K562 (cell line): ENCODE measurements at regions not wholly inside any gene's neighbourhood (a gene's known extent, or its start where the extent isn't known, plus 50 kb on each side); places are given as distances from the start of the nearest gene placed in this dataset.

Experiments
- ATAC-seq: fragments of 200-7000 bp; cut with Tn5 transposase; 3 replicates; pipeline ENCODE4 v1.9.1; 2020; ENCODE audit warnings: moderate library complexity
- BruUV-seq: library from RNA; stranded (reverse); fragments of 400-500 nt; replicated peaks from 2 replicates; lab custom pipeline; 2021; lab: Mats Ljungman, UMichigan
- CTCF ChIA-PET: fragments of 300-600 bp; formaldehyde crosslinking; extraction: SDS; loops from one replicate; lab custom pipeline; 2021; ENCODE audit warnings: low intra/inter-chr PET ratio; lab: Yijun Ruan, JAX
- POLR2A ChIA-PET: fragments of 300-600, 350-650 bp; sonication (Branson Sonifier 250); formaldehyde crosslinking; extraction: SDS; loops from one replicate; lab custom pipeline; 2021; ENCODE audit warnings: antibody characterized with exemption, inconsistent platforms; lab: Yijun Ruan, JAX
- DNase-seq, 4 experiments: peaks; one replicate each; pipeline versions ENCODE4 v3.0.0 to v3.0.0-alpha.2; 2011 to 2018; ENCODE audit warnings: low spot score in 3 of 4, mixed read lengths in 3 of 4; ENCODE audit errors: extremely low read depth in 1 of 4
- FAIRE-seq: peaks from 2 replicates; lab custom pipeline; 2011; peaks lifted over from hg19 to GRCh38; lab: Jason Lieb, UNC
- H2AFZ ChIP-seq: 2 replicates; pipeline ENCODE4 v1.6.0; 2011; ENCODE audit warnings: low read depth, low read length, control low read depth, inconsistent platforms
- H3K27ac ChIP-seq: fragments of 200-600 bp; 3 replicates; pipeline ENCODE4 v1.8.0; 2011; ENCODE audit warnings: low read depth, mild to moderate bottlenecking, control low read depth, inconsistent platforms, low read length, moderate library complexity, mixed read lengths; ENCODE audit errors: extremely low read depth
- H3K27me3 ChIP-seq, 2 experiments: fragments of 300-600 bp in 1 of 2; 2 replicates in 1 of 2; 3 replicates in 1 of 2; pipeline versions ENCODE4 v1.6.0 to v1.8.0; 2011; ENCODE audit warnings: inconsistent platforms in 2 of 2, low read length in 2 of 2, mild to moderate bottlenecking in 1 of 2, mixed read lengths in 1 of 2, moderate library complexity in 1 of 2; ENCODE audit not compliant: control insufficient read depth in 2 of 2, insufficient read depth in 2 of 2
- H3K36me3 ChIP-seq: fragments of 300-600 bp; 3 replicates; pipeline ENCODE4 v1.8.0; 2011; ENCODE audit warnings: mild to moderate bottlenecking, low read length, inconsistent platforms; ENCODE audit not compliant: control insufficient read depth, insufficient read depth
- H3K4me1 ChIP-seq, 2 experiments: fragments of 200-600 bp in 1 of 2; replicated peaks in 1 of 2; 2 replicates in 1 of 2; 3 replicates in 1 of 2; pipeline versions ENCODE4 v1.5.1 to v1.8.0; 2011; ENCODE audit warnings: inconsistent platforms in 2 of 2, low read length in 2 of 2, mild to moderate bottlenecking in 1 of 2, mixed read lengths in 1 of 2, moderate library complexity in 1 of 2; ENCODE audit not compliant: control insufficient read depth in 2 of 2, insufficient read depth in 2 of 2
- H3K4me2 ChIP-seq: 2 replicates; pipeline ENCODE4 v1.6.1; 2011; ENCODE audit warnings: low read length, control low read depth, inconsistent platforms, mixed read lengths; ENCODE audit not compliant: insufficient read depth
- H3K4me3 ChIP-seq: fragments of 200-600 bp; sonication (generic), shearing (Covaris generic); 2 replicates; pipeline ENCODE4 v1.5.1; 2016; ENCODE audit warnings: control low read depth, inconsistent platforms
- H3K79me2 ChIP-seq: fragments of 200-600 bp; 3 replicates; pipeline ENCODE4 v1.8.0; 2011; ENCODE audit warnings: low read length, inconsistent platforms; ENCODE audit not compliant: control insufficient read depth, insufficient read depth
- H3K9ac ChIP-seq, 2 experiments: 2 replicates each; pipeline versions ENCODE4 v1.6.0 to v1.6.1; 2011; ENCODE audit warnings: low read depth in 2 of 2, low read length in 2 of 2, control low read depth in 1 of 2, inconsistent platforms in 1 of 2, mild to moderate bottlenecking in 1 of 2, mixed read lengths in 1 of 2; ENCODE audit not compliant: insufficient read depth in 1 of 2
- H3K9me1 ChIP-seq: one replicate; pipeline ENCODE4 v1.6.0; 2011; ENCODE audit warnings: inconsistent platforms, mild to moderate bottlenecking, low read length, moderate library complexity; ENCODE audit not compliant: control insufficient read depth, insufficient read depth
- H3K9me3 ChIP-seq: replicated peaks from 2 replicates; pipeline ENCODE4 v1.5.1; 2011; ENCODE audit warnings: low read depth, low read length, inconsistent platforms; ENCODE audit not compliant: control insufficient read depth, insufficient read depth
- H4K20me1 ChIP-seq: replicated peaks from 2 replicates; pipeline ENCODE4 v1.6.1; 2011; ENCODE audit warnings: low read length, inconsistent platforms, mixed read lengths; ENCODE audit not compliant: control insufficient read depth, insufficient read depth
- CTBP1 ChIP-seq: fragments of 450-650 bp; IDR thresholded peaks from 2 replicates; pipeline ENCODE4 v1.6.1; 2016; ENCODE audit warnings: borderline replicate concordance
- DACH1 ChIP-seq: fragments of 450-650 bp; IDR thresholded peaks from 2 replicates; pipeline ENCODE4 v1.6.1; 2018; ENCODE audit not compliant: partially characterized antibody
- HNRNPUL1 ChIP-seq: fragments of 200-400 bp; formaldehyde crosslinking; IDR thresholded peaks from 2 replicates; pipeline ENCODE4 v1.6.1; 2017; ENCODE audit warnings: low read length
- MED1 ChIP-seq: sonication (generic); formaldehyde crosslinking; IDR thresholded peaks from 2 replicates; pipeline ENCODE4 v1.8.1; 2023; ENCODE audit warnings: missing genetic modification reagents, borderline replicate concordance
- NCOA4 ChIP-seq: fragments of 450-650 bp; IDR thresholded peaks from 2 replicates; pipeline ENCODE4 v1.6.1; 2018; ENCODE audit warnings: mild to moderate bottlenecking; ENCODE audit not compliant: partially characterized antibody
- PHF21A ChIP-seq: fragments of 450-650 bp; IDR thresholded peaks from 2 replicates; pipeline ENCODE4 v1.6.1; 2017; ENCODE audit warnings: low read depth, borderline replicate concordance
- PML ChIP-seq: IDR thresholded peaks from 2 replicates; pipeline ENCODE4 v1.6.1; 2012; ENCODE audit warnings: low read length, inconsistent platforms
- SMARCA4 ChIP-seq: fragments of 450-650 bp; IDR thresholded peaks from 2 replicates; pipeline ENCODE4 v1.6.1; 2016
- STAT5A ChIP-seq: IDR thresholded peaks from 2 replicates; pipeline ENCODE4 v1.6.1; 2012; ENCODE audit warnings: low read length, inconsistent platforms, borderline replicate concordance
- TAL1 ChIP-seq: fragments of 450-650 bp; IDR thresholded peaks from 2 replicates; pipeline ENCODE4 v1.6.1; 2016; ENCODE audit warnings: mild to moderate bottlenecking
- TCF7L2 ChIP-seq: fragments of 150-350 bp; IDR thresholded peaks from 2 replicates; pipeline ENCODE4 v1.6.1; 2016; ENCODE audit warnings: low read depth, mild to moderate bottlenecking, low read length, moderate library complexity
- THRAP3 ChIP-seq: fragments of 450-650 bp; IDR thresholded peaks from 2 replicates; pipeline ENCODE4 v1.6.1; 2016; ENCODE audit warnings: mild to moderate bottlenecking, inconsistent platforms, borderline replicate concordance
- ZBTB17 ChIP-seq: fragments of 450-650 bp; formaldehyde crosslinking; IDR thresholded peaks from 2 replicates; pipeline ENCODE4 v1.4.0; 2020; ENCODE audit warnings: mild to moderate bottlenecking
- ZFP36 ChIP-seq: fragments of 150-350 bp; IDR thresholded peaks from 2 replicates; pipeline ENCODE4 v1.6.1; 2018; ENCODE audit warnings: low read length, low read depth; ENCODE audit not compliant: partially characterized antibody
- ZNF316 ChIP-seq: fragments of 450-650 bp; IDR thresholded peaks from 2 replicates; pipeline ENCODE4 v1.6.1; 2016
- WGBS: fragments of 100-300 bp; shearing (Covaris generic); methylation state at CpG from one replicate; pipeline ENCODE4 v1.1.6; 2016; ENCODE audit warnings: low coverage, mixed read lengths; ENCODE audit not compliant: insufficient coverage; ENCODE audit errors: missing lambda C conversion rate; 5-methylcytosine and 5-hydroxymethylcytosine counted together
- in situ Hi-C: fragments of 300-500 bp; cut with MboI; formaldehyde crosslinking; loops from 4 replicates; pipeline ENCODE4 v1.15.0; 2018; ENCODE audit warnings: inconsistent platforms, mixed read lengths
- intact Hi-C: fragments of 100-400 bp; cut with micrococcal nuclease; formaldehyde crosslinking; loops from 2 replicates; pipeline ENCODE4 v1.14.2; 2022
- TF ChIP-seq, protein P1 (sequence below): fragments of 250-450 bp; sonication (Bioruptor Pico); IDR thresholded peaks from 2 replicates; pipeline ENCODE4 v1.4.0; 2020; ENCODE audit warnings: mild to moderate bottlenecking, moderate library complexity
- TF ChIP-seq, protein P2 (sequence below): fragments of 450-650 bp; IDR thresholded peaks from 2 replicates; pipeline ENCODE4 v1.6.1; 2017; ENCODE audit warnings: mild to moderate bottlenecking, moderate library complexity
- TF ChIP-seq, protein P3 (sequence below): conservative IDR thresholded peaks from 2 replicates; pipeline ENCODE4 v1.6.1; 2011; ENCODE audit warnings: low read depth, mild to moderate bottlenecking, low read length; ENCODE audit not compliant: control insufficient read depth

DNA sequence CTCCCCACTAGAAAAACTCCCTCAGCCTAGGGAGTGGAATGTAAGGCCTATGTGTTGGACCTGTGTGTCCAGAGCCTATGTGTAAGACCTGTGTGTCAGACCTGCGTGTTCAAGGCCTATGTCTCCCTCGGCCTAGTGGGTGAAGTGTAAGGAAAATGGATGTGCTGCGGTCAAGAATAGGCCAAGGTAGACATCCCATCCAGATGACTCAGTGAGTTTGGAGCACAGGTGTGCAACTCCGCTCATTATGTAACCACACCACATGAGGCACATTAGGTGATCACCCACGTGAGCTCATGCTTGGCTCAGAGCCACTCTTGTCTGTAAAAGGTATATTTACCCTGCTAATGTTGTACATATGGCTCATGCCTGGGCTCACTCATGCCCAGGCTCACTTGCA, 565.3 kb upstream of the CRIM1 start:
- H3K4me2 ChIP-seq, result no peak overlapping the region
- no peaks in the 10 kb centered on the region for H3K79me2 ChIP-seq
- FAIRE-seq (no peak), DNase-seq (no peak), ATAC-seq (no peak)
- POLR2A ChIA-PET, result no interaction called here
- no peak overlapping the region for H2AFZ ChIP-seq
- CTCF ChIA-PET, result no interaction called here
- BruUV-seq, result no TSS peak
- intact Hi-C loops, result no loop called here
- no peaks in the 10 kb centered on the region for H3K4me1 ChIP-seq
- no peaks in the 10 kb centered on the region for H3K36me3 ChIP-seq
- in situ Hi-C loops, result no loop called here
- WGBS, result 0% methylated on average over 4 of the region's 5 CpGs
- H3K9ac ChIP-seq, result no peak overlapping the region
- TF ChIP-seq ZBTB17 (CRISPR knock-in tag) (no peak), THRAP3 (no peak), STAT5A (no peak), ZFP36 (no peak), HNRNPUL1 (no peak), DACH1 (no peak), NCOA4 (no peak), TCF7L2 (no peak), PHF21A (no peak), ZNF316 (no peak), CTBP1 (no peak), PML (no peak), SMARCA4 (no peak), TAL1 (no peak), MED1 (CRISPR knock-in tag) (no peak)
- TF ChIP-seq, protein P1, sequence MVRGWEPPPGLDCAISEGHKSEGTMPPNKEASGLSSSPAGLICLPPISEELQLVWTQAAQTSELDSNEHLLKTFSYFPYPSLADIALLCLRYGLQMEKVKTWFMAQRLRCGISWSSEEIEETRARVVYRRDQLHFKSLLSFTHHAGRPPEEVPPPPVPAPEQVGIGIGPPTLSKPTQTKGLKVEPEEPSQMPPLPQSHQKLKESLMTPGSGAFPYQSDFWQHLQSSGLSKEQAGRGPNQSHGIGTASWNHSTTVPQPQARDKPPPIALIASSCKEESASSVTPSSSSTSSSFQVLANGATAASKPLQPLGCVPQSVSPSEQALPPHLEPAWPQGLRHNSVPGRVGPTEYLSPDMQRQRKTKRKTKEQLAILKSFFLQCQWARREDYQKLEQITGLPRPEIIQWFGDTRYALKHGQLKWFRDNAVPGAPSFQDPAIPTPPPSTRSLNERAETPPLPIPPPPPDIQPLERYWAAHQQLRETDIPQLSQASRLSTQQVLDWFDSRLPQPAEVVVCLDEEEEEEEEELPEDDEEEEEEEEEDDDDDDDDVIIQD (CRISPR knock-in tag), result no peak
- TF ChIP-seq, protein P2, sequence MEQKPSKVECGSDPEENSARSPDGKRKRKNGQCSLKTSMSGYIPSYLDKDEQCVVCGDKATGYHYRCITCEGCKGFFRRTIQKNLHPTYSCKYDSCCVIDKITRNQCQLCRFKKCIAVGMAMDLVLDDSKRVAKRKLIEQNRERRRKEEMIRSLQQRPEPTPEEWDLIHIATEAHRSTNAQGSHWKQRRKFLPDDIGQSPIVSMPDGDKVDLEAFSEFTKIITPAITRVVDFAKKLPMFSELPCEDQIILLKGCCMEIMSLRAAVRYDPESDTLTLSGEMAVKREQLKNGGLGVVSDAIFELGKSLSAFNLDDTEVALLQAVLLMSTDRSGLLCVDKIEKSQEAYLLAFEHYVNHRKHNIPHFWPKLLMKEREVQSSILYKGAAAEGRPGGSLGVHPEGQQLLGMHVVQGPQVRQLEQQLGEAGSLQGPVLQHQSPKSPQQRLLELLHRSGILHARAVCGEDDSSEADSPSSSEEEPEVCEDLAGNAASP, result no peak
- TF ChIP-seq, protein P3, sequence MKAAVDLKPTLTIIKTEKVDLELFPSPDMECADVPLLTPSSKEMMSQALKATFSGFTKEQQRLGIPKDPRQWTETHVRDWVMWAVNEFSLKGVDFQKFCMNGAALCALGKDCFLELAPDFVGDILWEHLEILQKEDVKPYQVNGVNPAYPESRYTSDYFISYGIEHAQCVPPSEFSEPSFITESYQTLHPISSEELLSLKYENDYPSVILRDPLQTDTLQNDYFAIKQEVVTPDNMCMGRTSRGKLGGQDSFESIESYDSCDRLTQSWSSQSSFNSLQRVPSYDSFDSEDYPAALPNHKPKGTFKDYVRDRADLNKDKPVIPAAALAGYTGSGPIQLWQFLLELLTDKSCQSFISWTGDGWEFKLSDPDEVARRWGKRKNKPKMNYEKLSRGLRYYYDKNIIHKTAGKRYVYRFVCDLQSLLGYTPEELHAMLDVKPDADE, result no peak
- H3K27me3 ChIP-seq, result no peaks in the 10 kb centered on the region
- peaks cover 2% of the 10 kb centered on the region; the same call in 1 of the 2 replicates for H3K9me3 ChIP-seq
- H3K9me1 ChIP-seq, result no peaks in the 10 kb centered on the region
- H4K20me1 ChIP-seq, result no peaks in the 10 kb centered on the region
- H3K4me3 ChIP-seq, result no peak overlapping the region
- H3K27ac ChIP-seq, result no peak overlapping the region
